Right lobe of liver (tissue), 4 donors: ENCODE measurements at regions not wholly inside any gene's neighbourhood (a gene's known extent, or its start where the extent isn't known, plus 50 kb on each side); places are given as distances from the start of the nearest gene placed in this dataset.

Experiments used
- POLR2A ChIP-seq: fragments of 450-650 bp; IDR thresholded peaks from one replicate; pipeline ENCODE4 v1.6.1; 2017; ENCODE audit warnings: antibody characterized with exemption, mild to moderate bottlenecking
- TF ChIP-seq, protein P1 (sequence below), 4 donors: fragments of 200-600 bp in 3 of 4; fragments of 450-650 bp in 1 of 4; IDR thresholded peaks; one replicate each; pipeline versions ENCODE4 v1.5.1 to v1.8.0; 2016 to 2022; ENCODE audit warnings: antibody characterized with exemption in 4 of 4, mild to moderate bottlenecking in 2 of 4
- donor health status: DM: no; HTN: no; CAD: no.
- donor health status: DM: no; HTN: no; CAD: no.
- donor health status: DM: no; HTN: yes; CAD: no.

DNA sequence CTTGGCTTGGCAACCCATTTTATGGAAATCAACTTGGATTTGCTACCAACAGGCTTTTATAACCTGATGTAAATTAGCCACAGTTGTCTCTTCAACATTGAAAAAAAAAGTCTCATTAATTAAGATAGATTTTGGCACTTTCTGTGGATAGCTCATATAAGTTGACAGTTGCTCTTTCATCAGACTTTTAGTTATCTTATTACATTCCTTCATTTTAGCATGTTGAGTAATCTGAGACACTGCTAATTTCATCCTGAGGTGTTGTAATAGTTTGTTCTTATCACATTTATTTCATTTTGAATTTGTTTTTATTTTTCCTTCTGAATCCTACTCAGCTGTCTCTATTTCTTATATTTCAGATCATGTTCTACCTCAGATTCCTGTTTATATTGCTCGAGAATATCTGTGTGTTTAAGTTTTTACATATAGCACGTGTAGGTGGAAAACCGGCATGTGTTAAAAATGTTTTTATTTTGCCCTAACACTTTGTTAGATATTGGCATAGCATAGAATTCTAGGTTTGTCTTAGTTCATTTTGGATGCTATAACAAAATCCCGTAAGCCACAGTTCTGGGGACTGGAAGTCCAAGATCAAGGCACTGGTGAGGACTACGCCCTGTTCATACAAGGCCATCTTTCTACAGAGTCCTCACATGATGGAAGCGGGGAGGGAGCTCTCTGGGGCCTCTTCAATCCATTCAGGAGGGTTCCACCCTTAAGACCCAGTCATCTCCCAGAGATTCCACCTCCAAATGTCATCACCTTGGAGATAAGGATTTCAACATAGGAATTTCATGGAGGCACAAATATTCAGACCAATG is 239.4 kb downstream of the COL4A1 start:
- TF ChIP-seq, protein P1, sequence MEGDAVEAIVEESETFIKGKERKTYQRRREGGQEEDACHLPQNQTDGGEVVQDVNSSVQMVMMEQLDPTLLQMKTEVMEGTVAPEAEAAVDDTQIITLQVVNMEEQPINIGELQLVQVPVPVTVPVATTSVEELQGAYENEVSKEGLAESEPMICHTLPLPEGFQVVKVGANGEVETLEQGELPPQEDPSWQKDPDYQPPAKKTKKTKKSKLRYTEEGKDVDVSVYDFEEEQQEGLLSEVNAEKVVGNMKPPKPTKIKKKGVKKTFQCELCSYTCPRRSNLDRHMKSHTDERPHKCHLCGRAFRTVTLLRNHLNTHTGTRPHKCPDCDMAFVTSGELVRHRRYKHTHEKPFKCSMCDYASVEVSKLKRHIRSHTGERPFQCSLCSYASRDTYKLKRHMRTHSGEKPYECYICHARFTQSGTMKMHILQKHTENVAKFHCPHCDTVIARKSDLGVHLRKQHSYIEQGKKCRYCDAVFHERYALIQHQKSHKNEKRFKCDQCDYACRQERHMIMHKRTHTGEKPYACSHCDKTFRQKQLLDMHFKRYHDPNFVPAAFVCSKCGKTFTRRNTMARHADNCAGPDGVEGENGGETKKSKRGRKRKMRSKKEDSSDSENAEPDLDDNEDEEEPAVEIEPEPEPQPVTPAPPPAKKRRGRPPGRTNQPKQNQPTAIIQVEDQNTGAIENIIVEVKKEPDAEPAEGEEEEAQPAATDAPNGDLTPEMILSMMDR (IDR thresholded peaks at IDR 0.05): no peak
- TF ChIP-seq POLR2A: no peak
